ENCODE measurements at regions not wholly inside any gene's neighbourhood (a gene's known extent, or its start where the extent isn't known, plus 50 kb on each side); places are given as distances from the start of the nearest gene placed in this dataset.
A peak's percentile ranks its signal among the peaks of the same experiment; 100 is the strongest.
"Not testable (repeated sequence)": the region's sequence is repeated elsewhere in the genome, so short reads cannot be mapped to it uniquely, and the experiment has no call there.

DNA sequence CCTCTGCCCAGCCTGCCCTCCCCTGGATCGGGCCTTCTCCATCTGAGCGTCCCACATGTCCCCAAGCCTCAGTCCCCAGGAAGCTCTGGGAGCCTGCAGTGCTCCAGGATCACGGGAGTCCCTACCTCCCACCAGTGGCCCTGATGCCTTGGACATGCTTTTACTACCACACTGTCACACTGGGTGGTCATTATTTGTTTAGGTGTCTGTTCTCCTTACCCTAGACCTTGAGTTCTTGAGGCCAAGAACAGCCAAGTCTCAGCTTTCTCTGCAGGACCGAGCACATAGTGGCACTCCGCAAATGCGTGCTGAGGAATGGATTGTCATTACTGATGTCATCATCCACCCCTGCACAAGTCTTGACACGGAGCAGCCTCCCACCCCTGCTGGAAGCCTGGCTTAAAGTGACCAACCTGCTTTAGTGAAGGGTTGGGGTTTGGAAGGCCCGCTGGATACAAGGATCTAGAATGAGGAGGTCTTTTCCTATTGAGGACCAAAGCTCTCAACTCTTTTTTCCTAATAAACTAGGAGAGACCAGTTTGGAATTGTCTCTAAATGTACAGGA lies 132.9 kb upstream of the CRHR1 start:
- DNase-seq = no peak

- no peak for DNase-seq
Observed at GRCh38 chr17:45653616-45654015, 130.5 kb upstream of the CRHR1 start.

DNA sequence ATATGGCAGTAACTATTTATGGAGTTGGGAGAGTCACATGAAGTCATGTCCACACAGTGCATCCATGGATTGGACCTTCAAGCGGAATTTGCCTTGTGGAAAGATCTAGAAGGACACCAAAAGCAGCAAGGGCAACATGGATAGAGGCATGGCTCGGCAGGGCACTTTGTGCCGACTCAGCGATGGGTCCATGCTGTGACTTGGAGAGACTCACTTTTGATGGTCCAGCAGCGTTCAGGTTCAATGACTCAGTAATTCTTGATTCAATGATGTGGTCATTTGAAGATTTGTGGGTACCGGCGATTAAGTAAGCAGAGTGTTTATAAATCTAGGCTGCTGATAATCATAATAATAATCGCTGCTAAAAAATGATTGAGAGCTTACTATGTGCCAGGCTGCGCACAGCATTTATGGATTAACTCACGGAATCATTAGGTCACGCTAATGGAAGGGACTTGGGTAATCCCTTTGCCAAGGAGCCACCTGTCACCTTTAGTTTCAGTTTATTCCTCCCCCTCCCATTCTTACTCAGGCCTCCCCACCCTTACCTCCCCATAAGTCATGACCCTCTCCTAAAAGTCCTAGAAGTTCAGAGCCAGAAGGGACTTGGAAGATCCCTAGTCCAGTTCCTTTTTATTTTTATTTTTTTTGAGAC lies 127.5 kb upstream of the CRHR1 start:
- DNase-seq = no peak

DNA sequence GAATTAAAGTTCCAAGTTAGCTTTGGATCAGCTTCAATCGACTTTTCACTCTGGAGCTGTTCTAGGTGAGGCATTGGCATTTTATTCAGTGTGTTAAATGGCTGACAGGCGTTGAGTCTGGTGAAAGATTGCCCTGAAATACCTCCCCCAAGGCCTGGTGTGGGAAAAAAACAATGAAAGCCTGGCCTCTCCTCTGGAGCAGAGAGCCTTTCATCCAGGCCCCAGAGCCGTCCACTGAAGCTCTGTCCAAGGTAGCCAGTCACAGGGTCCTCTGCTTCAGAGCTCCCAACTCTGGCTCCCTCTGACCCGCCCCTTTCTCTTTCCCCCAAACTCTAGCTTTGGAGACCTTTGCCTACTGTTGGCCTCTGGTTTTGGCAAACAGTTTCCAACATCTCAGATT lies 123.6 kb upstream of the CRHR1 start:
- DNase-seq = no peak

GRCh38 chr17:45662432-45662831 lies 121.7 kb upstream of the CRHR1 start:
- no peak for DNase-seq

GRCh38 chr17:45663772-45664171 lies 120.3 kb upstream of the CRHR1 start:
- no peak for DNase-seq

DNA sequence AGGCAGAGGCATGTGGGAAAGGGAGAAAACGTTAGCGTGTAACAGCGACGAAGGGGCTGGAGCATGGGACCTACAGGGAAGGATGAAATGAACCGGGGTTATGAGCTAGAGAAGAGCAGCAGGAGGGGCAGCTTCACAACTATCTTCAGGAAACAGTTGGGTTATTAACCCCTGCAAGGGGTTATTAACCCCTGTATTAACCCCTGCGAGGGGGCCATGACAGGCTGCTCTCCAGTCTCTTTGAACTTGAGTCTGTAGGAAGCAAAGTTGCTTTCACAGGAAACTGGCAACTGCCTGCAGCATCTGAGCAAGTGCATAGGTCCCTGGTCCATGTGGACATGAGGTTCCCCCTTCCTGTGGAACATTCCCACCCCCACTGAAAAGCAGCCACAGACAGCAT lies 119.2 kb upstream of the CRHR1 start:
- no peak for DNase-seq

- no peak for DNase-seq
Observed at GRCh38 chr17:45666046-45666600, 118.0 kb upstream of the CRHR1 start.

DNA sequence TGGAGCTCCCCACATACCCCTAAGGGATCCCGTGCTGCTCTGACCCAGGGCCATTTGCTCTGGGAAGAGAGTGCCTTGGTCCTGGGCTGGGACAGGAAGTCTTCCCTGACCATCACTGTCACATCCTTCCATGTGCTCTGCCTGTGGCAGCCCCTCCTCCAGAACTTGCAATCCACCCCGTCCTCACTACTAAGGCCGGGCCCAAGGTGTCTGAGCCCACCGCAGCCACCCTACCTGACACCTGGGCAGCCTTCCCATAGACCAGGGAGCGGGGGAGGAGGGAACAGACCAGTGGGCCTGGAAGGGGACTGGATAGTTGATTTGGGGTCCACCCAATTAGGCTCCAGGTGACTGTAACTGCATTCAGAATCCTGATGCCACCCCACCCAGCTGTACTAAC lies 117.5 kb upstream of the CRHR1 start:
- no peak for DNase-seq

DNA sequence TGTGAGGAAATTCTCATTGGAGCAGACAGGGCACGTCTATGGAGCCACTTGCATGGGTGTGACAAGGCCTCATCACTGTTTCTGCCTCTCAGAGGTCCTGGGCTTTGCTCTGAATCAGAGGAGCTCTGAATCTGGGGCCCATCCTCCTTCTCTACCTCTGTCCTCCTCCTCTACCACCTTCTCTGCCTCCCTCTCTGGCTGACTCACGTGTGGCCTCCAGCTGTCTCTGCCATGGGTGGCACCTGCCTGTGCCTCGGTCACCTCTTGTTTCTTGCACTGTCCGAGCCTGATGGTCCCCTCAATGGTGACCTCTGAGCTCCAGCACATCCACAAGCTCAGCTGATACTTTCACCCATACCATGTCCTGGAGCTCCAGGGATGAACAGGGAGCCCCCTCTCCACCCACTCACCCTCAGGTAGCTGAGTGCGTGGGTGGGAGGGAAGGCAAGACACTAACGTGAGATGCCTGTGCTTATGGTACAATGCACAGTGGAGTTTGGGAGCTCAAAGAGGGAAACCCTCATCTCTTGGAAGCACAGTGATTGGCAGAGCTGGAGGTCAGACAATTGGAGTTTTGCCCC lies 116.4 kb upstream of the CRHR1 start:
- no peak for DNase-seq

DNA sequence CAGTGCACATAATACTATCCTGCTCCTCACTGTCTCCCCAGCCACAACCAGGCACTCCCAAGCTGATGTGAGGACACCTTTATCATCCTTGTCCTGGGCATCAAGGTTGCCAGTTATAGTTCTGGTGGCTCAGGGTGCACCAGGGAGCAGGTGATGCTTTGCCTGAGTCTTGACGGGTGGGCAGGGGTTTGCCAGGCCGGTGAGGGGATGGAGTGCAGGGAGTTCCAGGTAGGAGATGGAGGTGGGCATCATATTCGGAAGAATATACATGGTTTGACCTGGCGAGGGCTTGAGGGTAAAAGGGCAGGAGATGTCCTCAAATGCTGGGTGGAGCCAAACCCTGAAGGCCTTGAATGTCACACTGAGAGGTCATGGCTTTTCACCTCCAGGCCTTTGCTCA lies 115.8 kb upstream of the CRHR1 start:
- no peak for DNase-seq

DNA sequence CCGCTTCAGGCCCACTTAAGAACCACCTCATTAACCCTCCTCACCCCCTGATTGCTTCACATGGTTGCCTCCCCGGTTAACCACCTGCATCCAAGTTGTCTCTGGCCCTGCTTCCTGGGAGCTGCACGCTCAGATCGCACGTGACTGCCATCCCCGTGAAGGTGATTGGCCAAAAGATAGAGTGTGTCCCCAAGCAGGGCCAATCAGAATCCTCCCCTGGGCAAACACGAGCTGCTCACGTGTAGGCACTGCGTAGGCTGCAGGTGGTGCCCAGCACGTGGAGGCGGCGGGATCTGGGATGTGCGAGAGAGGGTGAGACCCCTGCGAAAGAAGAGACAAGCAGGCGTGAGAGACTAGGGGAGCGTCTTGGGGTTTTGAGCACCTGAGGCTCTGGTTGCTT lies 111.8 kb upstream of the CRHR1 start:
- no peak for DNase-seq

GRCh38 chr17:45672792-45673191 lies 111.3 kb upstream of the CRHR1 start:
- DNase-seq = no peak

GRCh38 chr17:45673759-45674158 lies 110.4 kb upstream of the CRHR1 start:
- DNase-seq = not testable (repeated sequence)

DNA sequence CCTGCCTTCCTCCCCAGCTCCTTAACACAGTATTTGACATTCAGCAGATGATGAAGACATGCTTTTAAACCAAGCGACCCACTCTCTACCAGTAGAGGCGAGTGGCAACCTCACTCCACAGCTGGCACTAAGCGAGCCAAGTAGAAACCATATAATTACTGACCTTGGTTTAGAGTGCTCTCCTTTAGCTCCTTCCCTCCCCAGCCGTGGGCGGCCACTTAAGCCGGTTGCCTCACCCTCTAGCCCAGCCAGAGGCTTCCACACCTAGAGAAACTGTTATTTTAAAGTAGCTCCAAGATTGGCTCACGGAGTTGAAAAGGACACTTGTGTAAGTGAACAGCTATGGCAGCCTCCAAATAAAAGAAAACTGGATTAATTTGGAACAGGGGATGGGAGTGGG lies 109.1 kb upstream of the CRHR1 start:
- no peak for DNase-seq

GRCh38 chr17:45675892-45676291 lies 108.2 kb upstream of the CRHR1 start:
- no peak for DNase-seq

DNA sequence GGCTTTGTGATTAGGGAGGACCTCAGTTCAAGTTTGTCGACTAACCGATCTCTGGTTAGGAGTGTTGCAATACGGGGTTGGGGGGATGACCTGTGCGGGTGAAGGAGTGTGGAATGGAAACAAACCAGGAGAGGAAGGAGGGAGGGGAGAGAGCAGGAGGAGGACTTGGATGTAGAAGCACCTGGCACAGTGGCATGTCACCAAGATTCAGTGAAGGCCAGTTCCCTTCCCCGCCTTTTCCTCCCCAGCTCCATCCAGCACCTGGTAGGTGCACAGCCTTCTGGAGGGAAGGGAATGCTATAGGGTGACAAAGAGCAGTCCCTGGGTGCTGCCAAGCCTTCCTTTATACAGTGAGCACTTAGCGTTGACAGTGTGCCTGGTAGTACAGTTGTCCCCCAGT lies 107.4 kb upstream of the CRHR1 start:
- no peak for DNase-seq

DNA sequence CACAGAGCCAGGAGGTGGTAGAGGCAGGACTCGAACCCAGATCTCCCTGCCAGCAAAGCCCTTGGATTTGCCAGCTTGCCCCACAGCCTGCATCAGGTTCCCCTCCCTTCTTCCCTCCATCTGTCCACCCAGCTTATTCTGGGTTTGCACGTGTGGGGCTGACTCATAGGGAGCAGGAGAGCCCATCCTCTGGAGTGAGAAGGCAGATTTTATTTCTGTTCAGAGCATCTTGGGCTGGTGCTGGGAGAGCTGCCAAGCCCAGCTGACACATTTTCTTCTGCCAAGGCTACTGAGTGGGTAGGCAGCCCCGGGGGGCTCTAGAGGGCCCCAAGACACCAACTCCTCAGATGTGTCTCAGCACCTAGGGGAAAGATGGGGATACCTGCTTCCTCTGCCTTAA lies 106.3 kb upstream of the CRHR1 start:
- DNase-seq = no peak

GRCh38 chr17:45679426-45679825 lies 104.7 kb upstream of the CRHR1 start:
- DNase-seq = no peak

DNA sequence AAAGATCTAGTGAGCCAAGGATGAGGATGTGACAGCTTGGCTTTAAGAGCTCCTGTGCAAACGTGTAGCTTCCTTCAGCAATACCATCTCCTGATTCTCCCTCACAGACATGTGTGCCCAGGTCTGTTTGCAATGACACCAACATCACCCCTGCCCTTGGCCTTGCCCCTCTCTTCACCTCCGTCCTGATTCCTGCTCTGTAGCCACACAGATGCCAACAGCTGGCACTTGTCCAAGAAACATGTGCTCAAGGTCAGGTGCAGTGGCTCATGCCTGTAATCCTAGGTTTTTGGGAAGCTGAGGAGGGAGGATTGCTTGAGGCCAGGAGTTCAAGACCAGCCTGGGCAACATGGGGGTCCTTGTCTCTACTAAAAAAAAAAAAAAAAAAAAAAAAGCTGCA lies 103.8 kb upstream of the CRHR1 start:
- DNase-seq = no peak

DNA sequence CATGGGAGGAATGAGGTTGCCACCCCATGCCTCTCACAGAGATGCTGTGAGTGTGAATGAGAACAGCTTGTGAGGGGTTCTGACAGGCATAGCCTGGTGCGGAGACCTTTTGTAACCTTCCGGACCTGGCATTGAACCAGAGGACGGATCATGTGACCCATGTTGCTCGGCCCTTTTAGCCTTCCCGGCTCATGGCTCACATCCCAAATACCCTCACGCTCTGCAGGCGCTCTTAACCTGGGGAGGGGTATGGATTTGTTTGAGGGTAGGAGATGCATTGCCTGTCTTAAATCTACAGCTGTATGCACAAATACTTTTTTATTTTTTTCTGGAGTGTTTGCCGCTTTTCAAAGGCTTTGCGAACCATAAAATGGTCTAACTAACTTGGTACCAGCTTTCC lies 102.4 kb upstream of the CRHR1 start:
- no peak for DNase-seq

DNA sequence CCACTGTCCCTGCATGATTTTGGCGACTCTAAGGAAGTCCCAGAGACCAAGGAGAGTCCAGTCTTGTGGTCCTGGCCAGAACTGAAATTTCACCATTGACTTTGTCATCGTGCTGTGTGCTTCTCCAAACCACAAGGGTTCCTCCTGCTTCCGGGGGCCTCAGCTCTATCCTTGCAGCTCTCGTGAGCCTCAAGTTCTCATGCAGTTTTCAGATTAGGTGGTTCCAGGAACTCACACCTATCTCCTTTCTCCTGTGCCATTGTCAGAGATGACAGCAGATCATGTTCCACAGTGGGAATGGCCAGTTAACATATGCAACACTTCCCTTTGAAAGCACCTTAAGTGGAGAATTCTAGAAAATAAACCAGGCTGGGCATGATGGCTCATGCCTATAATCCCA lies 97.9 kb upstream of the CRHR1 start:
- no peak for DNase-seq

DNA sequence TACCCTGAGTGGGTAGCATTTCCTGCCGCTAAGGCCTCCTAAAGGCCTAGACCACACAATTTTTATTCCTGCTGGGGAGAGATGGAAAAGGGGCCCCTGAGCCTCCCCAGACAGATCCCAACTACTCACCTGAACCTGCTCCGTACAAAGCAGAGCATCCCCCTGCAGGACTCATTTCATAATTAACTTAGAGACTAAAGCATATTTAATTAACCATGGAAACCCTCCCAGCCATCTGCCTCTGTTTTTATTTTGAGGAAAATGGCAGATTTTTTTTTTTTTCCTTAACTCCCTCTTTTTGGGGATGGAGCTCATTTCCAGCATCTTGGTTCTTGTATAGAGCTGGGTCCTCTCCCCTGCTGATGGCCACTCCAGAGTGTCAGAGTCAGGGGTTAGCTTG lies 96.5 kb upstream of the CRHR1 start:
- DNase-seq = no peak

DNA sequence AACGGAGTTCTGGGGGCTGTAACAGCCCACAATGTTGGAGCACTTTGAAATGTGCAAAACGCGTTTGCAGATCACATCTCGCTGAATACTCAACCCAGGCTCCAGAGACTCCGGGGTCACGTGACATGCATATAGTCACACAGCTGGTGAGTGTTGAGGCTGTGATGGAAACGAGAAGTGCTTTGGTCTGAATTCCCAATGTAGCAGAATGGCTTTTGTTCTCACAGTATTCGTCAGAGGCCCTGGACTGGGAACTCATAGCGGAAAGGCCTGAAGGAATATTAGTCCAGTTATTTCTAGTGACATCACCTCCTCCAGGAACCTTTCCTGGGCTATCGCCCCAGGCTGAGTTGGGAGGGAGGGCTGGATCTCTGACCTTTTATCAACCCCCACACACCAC lies 95.8 kb upstream of the CRHR1 start:
- DNase-seq = peak; percentile 34

DNA sequence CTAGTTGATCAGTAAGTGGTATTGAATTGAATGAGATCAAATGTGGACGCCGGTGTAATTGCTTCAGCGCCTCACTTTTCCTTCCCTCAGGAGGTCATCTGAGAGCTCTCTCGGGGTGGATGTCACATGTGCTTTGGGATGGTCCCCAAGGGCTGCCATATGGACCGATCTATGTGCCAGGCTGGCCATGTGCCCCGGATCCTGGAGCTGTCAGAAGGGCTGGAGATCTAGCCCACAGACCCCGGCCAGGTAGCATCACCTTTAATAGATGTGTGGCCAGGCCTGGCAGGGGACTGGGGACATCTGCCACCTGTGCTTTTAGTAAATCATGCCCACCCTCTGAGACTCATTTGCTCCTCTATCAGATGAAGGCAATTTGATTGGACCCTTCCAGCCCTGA lies 95.3 kb upstream of the CRHR1 start:
- no peak for DNase-seq
